Esophagus muscularis mucosa (tissue), 3 donors: ENCODE measurements at regions not wholly inside any gene's neighbourhood (a gene's known extent, or its start where the extent isn't known, plus 50 kb on each side); places are given as distances from the start of the nearest gene placed in this dataset.

Experiments used
- POLR2A ChIP-seq: fragments of 450-650 bp; IDR thresholded peaks from one replicate; pipeline ENCODE4 v1.6.1; 2017; ENCODE audit warnings: antibody characterized with exemption, moderate library complexity, mild to moderate bottlenecking, low read depth
- TF ChIP-seq, protein P1 (sequence below), 3 experiments: fragments of 200-600 bp in 2 of 3; fragments of 450-650 bp in 1 of 3; sonication (generic) in 2 of 3; IDR thresholded peaks; one replicate each; pipeline ENCODE4 v1.5.1; 2017 to 2019; ENCODE audit warnings: antibody characterized with exemption in 3 of 3, mild to moderate bottlenecking in 2 of 3, moderate library complexity in 1 of 3

- no peak for TF ChIP-seq POLR2A
- TF ChIP-seq, protein P1, sequence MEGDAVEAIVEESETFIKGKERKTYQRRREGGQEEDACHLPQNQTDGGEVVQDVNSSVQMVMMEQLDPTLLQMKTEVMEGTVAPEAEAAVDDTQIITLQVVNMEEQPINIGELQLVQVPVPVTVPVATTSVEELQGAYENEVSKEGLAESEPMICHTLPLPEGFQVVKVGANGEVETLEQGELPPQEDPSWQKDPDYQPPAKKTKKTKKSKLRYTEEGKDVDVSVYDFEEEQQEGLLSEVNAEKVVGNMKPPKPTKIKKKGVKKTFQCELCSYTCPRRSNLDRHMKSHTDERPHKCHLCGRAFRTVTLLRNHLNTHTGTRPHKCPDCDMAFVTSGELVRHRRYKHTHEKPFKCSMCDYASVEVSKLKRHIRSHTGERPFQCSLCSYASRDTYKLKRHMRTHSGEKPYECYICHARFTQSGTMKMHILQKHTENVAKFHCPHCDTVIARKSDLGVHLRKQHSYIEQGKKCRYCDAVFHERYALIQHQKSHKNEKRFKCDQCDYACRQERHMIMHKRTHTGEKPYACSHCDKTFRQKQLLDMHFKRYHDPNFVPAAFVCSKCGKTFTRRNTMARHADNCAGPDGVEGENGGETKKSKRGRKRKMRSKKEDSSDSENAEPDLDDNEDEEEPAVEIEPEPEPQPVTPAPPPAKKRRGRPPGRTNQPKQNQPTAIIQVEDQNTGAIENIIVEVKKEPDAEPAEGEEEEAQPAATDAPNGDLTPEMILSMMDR (IDR thresholded peaks at IDR 0.05), result no peak
These were observed 205.9 kb downstream of the KIF21A start for GRCh38 chr12:39237004-39237403.
